Mesenchymal stem cell (in vitro differentiated cells and primary cell): ENCODE measurements at regions not wholly inside any gene's neighbourhood (a gene's known extent, or its start where the extent isn't known, plus 50 kb on each side); places are given as distances from the start of the nearest gene placed in this dataset.

Experiments
- DNase-seq: peaks from one replicate; pipeline ENCODE4 v3.0.0-alpha.2; 2013
- H2AFZ ChIP-seq: one replicate; pipeline ENCODE4 v1.6.1; 2013; ENCODE audit warnings: low read depth, mild to moderate bottlenecking, control low read depth, inconsistent platforms, low read length, moderate library complexity
- H2AK5ac ChIP-seq: 2 replicates; pipeline ENCODE4 v1.6.1; 2013; ENCODE audit warnings: low read length, moderate library complexity, mild to moderate bottlenecking, inconsistent platforms; ENCODE audit not compliant: severe bottlenecking
- H2BK120ac ChIP-seq: one replicate; pipeline ENCODE4 v1.6.1; 2013; ENCODE audit warnings: low read depth, mild to moderate bottlenecking, inconsistent platforms, low read length, moderate library complexity
- H2BK12ac ChIP-seq, 2 experiments: one replicate each; pipeline ENCODE4 v1.6.1; 2013; ENCODE audit warnings: inconsistent platforms in 2 of 2, low read length in 2 of 2, mild to moderate bottlenecking in 2 of 2, moderate library complexity in 2 of 2, control low read depth in 1 of 2
- H2BK15ac ChIP-seq: one replicate; pipeline ENCODE4 v1.6.1; 2013; ENCODE audit warnings: mild to moderate bottlenecking, low read depth, inconsistent platforms; ENCODE audit not compliant: poor library complexity, severe bottlenecking
- H2BK5ac ChIP-seq: 2 replicates; pipeline ENCODE4 v1.6.1; 2013; ENCODE audit warnings: low read depth, mild to moderate bottlenecking, low read length, control low read depth, inconsistent platforms; ENCODE audit not compliant: poor library complexity, severe bottlenecking
- H3K14ac ChIP-seq, 2 experiments: one replicate each; pipeline ENCODE4 v1.6.1; 2013; ENCODE audit warnings: inconsistent platforms in 2 of 2, low read length in 2 of 2, control low read depth in 1 of 2, mild to moderate bottlenecking in 1 of 2, moderate library complexity in 1 of 2
- H3K18ac ChIP-seq, 2 experiments: one replicate each; pipeline ENCODE4 v1.6.1; 2013; ENCODE audit warnings: inconsistent platforms in 2 of 2, low read length in 2 of 2, control low read depth in 1 of 2, low read depth in 1 of 2, mild to moderate bottlenecking in 1 of 2
- H3K23ac ChIP-seq, 2 experiments: one replicate each; pipeline ENCODE4 v1.6.1; 2013; ENCODE audit warnings: inconsistent platforms in 2 of 2, low read length in 2 of 2, mild to moderate bottlenecking in 2 of 2, moderate library complexity in 2 of 2, control low read depth in 1 of 2
- H3K27ac ChIP-seq: 2 replicates; pipeline ENCODE4 v1.5.1; 2013; ENCODE audit warnings: mild to moderate bottlenecking, moderate library complexity, low read length, control low read depth, inconsistent platforms; ENCODE audit not compliant: poor library complexity, severe bottlenecking
- H3K27me3 ChIP-seq, 2 experiments: 2 replicates each; pipeline versions ENCODE4 v1.6.1 to v1.7.0; 2013; ENCODE audit warnings: low read length in 2 of 2, mild to moderate bottlenecking in 2 of 2, moderate library complexity in 2 of 2, control low read depth in 1 of 2, inconsistent platforms in 1 of 2; ENCODE audit not compliant: control insufficient read depth in 1 of 2, insufficient read depth in 1 of 2
- H3K36me3 ChIP-seq, 2 experiments: 2 replicates each; pipeline versions ENCODE4 v1.6.1 to v1.7.0; 2013; ENCODE audit warnings: low read length in 2 of 2, control low read depth in 1 of 2, inconsistent platforms in 1 of 2, low read depth in 1 of 2, mild to moderate bottlenecking in 1 of 2; ENCODE audit not compliant: insufficient read depth in 2 of 2, control insufficient read depth in 1 of 2
- H3K4ac ChIP-seq, 2 experiments: one replicate each; pipeline ENCODE4 v1.6.1; 2013; ENCODE audit warnings: inconsistent platforms in 2 of 2, low read length in 2 of 2, mild to moderate bottlenecking in 2 of 2, moderate library complexity in 2 of 2, control low read depth in 1 of 2, low read depth in 1 of 2
- H3K4me1 ChIP-seq: 2 replicates; pipeline ENCODE4 v1.6.1; 2013; ENCODE audit warnings: low read depth, low read length, control low read depth; ENCODE audit not compliant: control insufficient read depth, insufficient read depth
- H3K4me2 ChIP-seq: 2 replicates; pipeline ENCODE4 v1.6.1; 2013; ENCODE audit warnings: low read length, mild to moderate bottlenecking, inconsistent platforms; ENCODE audit not compliant: poor library complexity, severe bottlenecking
- H3K4me3 ChIP-seq, 2 experiments: 2 replicates each; pipeline versions ENCODE4 v1.5.1 to v1.7.0; 2013; ENCODE audit warnings: low read length in 2 of 2, mild to moderate bottlenecking in 2 of 2, control low read depth in 1 of 2, low read depth in 1 of 2; ENCODE audit not compliant: insufficient read depth in 1 of 2
- H3K79me1 ChIP-seq: replicated peaks from 2 replicates; pipeline ENCODE4 v1.6.1; 2013; ENCODE audit warnings: mild to moderate bottlenecking, control low read depth, low read length, inconsistent platforms; ENCODE audit not compliant: poor library complexity, severe bottlenecking
- H3K9ac ChIP-seq: 2 replicates; pipeline ENCODE4 v1.7.0; 2013; ENCODE audit warnings: mild to moderate bottlenecking, low read length, moderate library complexity
- H3K9me3 ChIP-seq: 2 replicates; pipeline ENCODE4 v1.7.0; 2013; ENCODE audit warnings: mild to moderate bottlenecking, low read length; ENCODE audit not compliant: control insufficient read depth
- H4K8ac ChIP-seq: one replicate; pipeline ENCODE4 v1.6.1; 2013; ENCODE audit warnings: inconsistent platforms, mild to moderate bottlenecking, low read length, moderate library complexity
- H4K91ac ChIP-seq: one replicate; pipeline ENCODE4 v1.6.1; 2013; ENCODE audit warnings: mild to moderate bottlenecking, low read length, inconsistent platforms
- WGBS: methylation state at CpG from one replicate; pipeline ENCODE4 v1.1.7; 2013; ENCODE audit warnings: mixed read lengths; 5-methylcytosine and 5-hydroxymethylcytosine counted together

- H3K36me3 ChIP-seq, result no peaks in the 10 kb centered on the region
- H3K9ac ChIP-seq, result no peak overlapping the region
- H3K4me1 ChIP-seq, result no peaks in the 10 kb centered on the region
- H4K8ac ChIP-seq, result no peak overlapping the region
- H3K79me1 ChIP-seq, result no peaks in the 10 kb centered on the region
- H3K4me3 ChIP-seq, result no peak overlapping the region
- H2BK15ac ChIP-seq, result no peak overlapping the region
- H2AFZ ChIP-seq, result no peak overlapping the region
- no peak overlapping the region for H3K14ac ChIP-seq
- H2AK5ac ChIP-seq, result no peak overlapping the region
- no peaks in the 10 kb centered on the region for H3K9me3 ChIP-seq
- no peak overlapping the region for H2BK120ac ChIP-seq
- no peak overlapping the region for H3K18ac ChIP-seq
- H2BK5ac ChIP-seq, result no peak overlapping the region
- no peak overlapping the region for H3K4ac ChIP-seq
- no peak overlapping the region for H4K91ac ChIP-seq
- H3K23ac ChIP-seq, result no peak overlapping the region
- WGBS, result 44% methylated on average over 1 of the region's 2 CpGs
- DNase-seq, result peak; percentile 73
- no peak overlapping the region for H3K27ac ChIP-seq
- no peak overlapping the region for H2BK12ac ChIP-seq
- H3K4me2 ChIP-seq, result no peak overlapping the region
- no peaks in the 10 kb centered on the region for H3K27me3 ChIP-seq
Observed at GRCh38 chr5:89338935-89339334, 456.0 kb upstream of the MEF2C start.

- H2BK120ac ChIP-seq, result no peak overlapping the region
- H3K9me3 ChIP-seq, result no peaks in the 10 kb centered on the region
- no peak overlapping the region for H3K9ac ChIP-seq
- H2BK5ac ChIP-seq, result no peak overlapping the region
- no peak overlapping the region for H2AK5ac ChIP-seq
- no peak overlapping the region for H3K4ac ChIP-seq
- H3K14ac ChIP-seq, result no peak overlapping the region
- H3K4me2 ChIP-seq, result no peak overlapping the region
- no peak overlapping the region for H3K18ac ChIP-seq
- H3K36me3 ChIP-seq, result no peaks in the 10 kb centered on the region
- H4K91ac ChIP-seq, result no peak overlapping the region
- no peak overlapping the region for H3K27ac ChIP-seq
- H3K4me1 ChIP-seq, result no peaks in the 10 kb centered on the region
- DNase-seq, result no peak
- no peak overlapping the region for H2BK15ac ChIP-seq
- H3K23ac ChIP-seq, result no peak overlapping the region
- H3K27me3 ChIP-seq, result no peaks in the 10 kb centered on the region
- WGBS, result 100% methylated on average over 1 of the region's 2 CpGs
- no peak overlapping the region for H4K8ac ChIP-seq
- no peak overlapping the region for H2BK12ac ChIP-seq
- no peak overlapping the region for H2AFZ ChIP-seq
- no peak overlapping the region for H3K4me3 ChIP-seq
- no peaks in the 10 kb centered on the region for H3K79me1 ChIP-seq
Observed at GRCh38 chr5:89336111-89336510, 453.1 kb upstream of the MEF2C start.

- Histone ChIP-seq H3K27me3 (no peaks in the 10 kb centered on the region), H4K8ac (no peak overlapping the region), H3K9me3 (no peaks in the 10 kb centered on the region), H3K36me3 (no peaks in the 10 kb centered on the region), H3K4me2 (no peak overlapping the region), H3K14ac (no peak overlapping the region), H3K79me1 (no peaks in the 10 kb centered on the region), H3K4me1 (no peaks in the 10 kb centered on the region), H3K23ac (no peak overlapping the region), H4K91ac (no peak overlapping the region), H3K9ac (no peak overlapping the region), H3K27ac (no peak overlapping the region), H3K4ac (no peak overlapping the region), H3K4me3 (no peak overlapping the region), H2BK5ac (no peak overlapping the region), H2AK5ac (no peak overlapping the region), H2AFZ (no peak overlapping the region), H2BK120ac (no peak overlapping the region), H3K18ac (no peak overlapping the region), H2BK15ac (no peak overlapping the region), H2BK12ac (no peak overlapping the region)
- no peak for DNase-seq
Observed at GRCh38 chr5:89330140-89330539, 447.2 kb upstream of the MEF2C start.

DNA sequence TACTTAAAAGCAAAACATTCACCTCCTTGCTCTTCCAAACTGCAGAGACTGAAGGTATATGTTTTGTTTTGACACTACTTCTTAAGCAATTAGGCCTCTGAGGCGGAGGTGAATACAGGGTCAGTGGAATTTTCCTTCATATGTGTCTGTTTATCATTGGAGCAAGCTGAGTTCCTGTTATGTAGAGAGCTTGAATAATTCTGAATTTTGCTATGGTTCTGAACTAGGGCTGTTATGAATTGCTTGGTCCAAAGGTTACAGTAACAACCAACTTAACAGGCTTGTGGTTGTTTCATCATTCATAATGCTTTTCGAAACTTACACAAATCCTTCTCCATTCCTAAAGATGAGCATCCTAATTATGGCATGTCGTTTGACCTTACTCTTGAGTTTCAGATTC lies 444.6 kb upstream of the MEF2C start:
- Histone ChIP-seq H2BK15ac (no peak overlapping the region), H3K18ac (no peak overlapping the region), H2AK5ac (no peak overlapping the region), H2BK12ac (no peak overlapping the region), H3K4me1 (no peaks in the 10 kb centered on the region), H3K23ac (no peak overlapping the region), H3K14ac (no peak overlapping the region), H4K8ac (no peak overlapping the region), H2BK120ac (no peak overlapping the region), H3K4ac (no peak overlapping the region), H3K9ac (no peak overlapping the region), H4K91ac (no peak overlapping the region), H3K4me3 (no peak overlapping the region), H3K79me1 (no peaks in the 10 kb centered on the region), H3K9me3 (no peaks in the 10 kb centered on the region), H3K36me3 (no peaks in the 10 kb centered on the region), H2AFZ (no peak overlapping the region), H3K27me3 (no peaks in the 10 kb centered on the region), H3K27ac (no peak overlapping the region), H2BK5ac (no peak overlapping the region), H3K4me2 (no peak overlapping the region)
- peak; percentile 49 for DNase-seq
- 74% methylated on average over 3 of the region's 3 CpGs for WGBS
